ENCODE measurements at regions not wholly inside any gene's neighbourhood (a gene's known extent, or its start where the extent isn't known, plus 50 kb on each side); places are given as distances from the start of the nearest gene placed in this dataset.
A peak's percentile ranks its signal among the peaks of the same experiment; 100 is the strongest.

GRCh38 chr14:89491711-89492381, 74.8 kb upstream of the FOXN3 start:
- H3K27ac ChIP-seq: no peak overlapping the region
- H3K27me3 ChIP-seq: no peaks in the 10 kb centered on the region
- H3K4me3 ChIP-seq: no peak overlapping the region
- WGBS: 44% methylated on average over 8 of the region's 8 CpGs
- no peak for DNase-seq (ENCODE audit: low spot score in 2 of 2)
- peaks cover 10% of the 10 kb centered on the region for H3K4me1 ChIP-seq
- no peaks in the 10 kb centered on the region for H3K9me3 ChIP-seq
- TF ChIP-seq EP300 (IDR thresholded peaks at IDR 0.05) (no peak), POLR2AphosphoS5 (IDR thresholded peaks at IDR 0.05) (no peak), POLR2A (IDR thresholded peaks at IDR 0.05) (no peak)
- TF ChIP-seq, protein P1, sequence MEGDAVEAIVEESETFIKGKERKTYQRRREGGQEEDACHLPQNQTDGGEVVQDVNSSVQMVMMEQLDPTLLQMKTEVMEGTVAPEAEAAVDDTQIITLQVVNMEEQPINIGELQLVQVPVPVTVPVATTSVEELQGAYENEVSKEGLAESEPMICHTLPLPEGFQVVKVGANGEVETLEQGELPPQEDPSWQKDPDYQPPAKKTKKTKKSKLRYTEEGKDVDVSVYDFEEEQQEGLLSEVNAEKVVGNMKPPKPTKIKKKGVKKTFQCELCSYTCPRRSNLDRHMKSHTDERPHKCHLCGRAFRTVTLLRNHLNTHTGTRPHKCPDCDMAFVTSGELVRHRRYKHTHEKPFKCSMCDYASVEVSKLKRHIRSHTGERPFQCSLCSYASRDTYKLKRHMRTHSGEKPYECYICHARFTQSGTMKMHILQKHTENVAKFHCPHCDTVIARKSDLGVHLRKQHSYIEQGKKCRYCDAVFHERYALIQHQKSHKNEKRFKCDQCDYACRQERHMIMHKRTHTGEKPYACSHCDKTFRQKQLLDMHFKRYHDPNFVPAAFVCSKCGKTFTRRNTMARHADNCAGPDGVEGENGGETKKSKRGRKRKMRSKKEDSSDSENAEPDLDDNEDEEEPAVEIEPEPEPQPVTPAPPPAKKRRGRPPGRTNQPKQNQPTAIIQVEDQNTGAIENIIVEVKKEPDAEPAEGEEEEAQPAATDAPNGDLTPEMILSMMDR (IDR thresholded peaks at IDR 0.05): no peak
- H3K36me3 ChIP-seq: no peaks in the 10 kb centered on the region

- Histone ChIP-seq H3K4me1 (peaks cover 12% of the 10 kb centered on the region), H3K27me3 (no peaks in the 10 kb centered on the region), H3K4me3 (no peak overlapping the region), H3K9me3 (no peaks in the 10 kb centered on the region), H3K27ac (no peak overlapping the region), H3K36me3 (no peaks in the 10 kb centered on the region)
- no peak for DNase-seq (ENCODE audit: low spot score in 2 of 2)
- no peak for TF ChIP-seq POLR2A (IDR thresholded peaks at IDR 0.05)
- no peak for TF ChIP-seq EP300 (IDR thresholded peaks at IDR 0.05)
- no peak for TF ChIP-seq POLR2AphosphoS5 (IDR thresholded peaks at IDR 0.05)
- TF ChIP-seq, protein P1 (IDR thresholded peaks at IDR 0.05): no peak
- WGBS: 82% methylated on average over 5 of the region's 5 CpGs
Measured at GRCh38 chr14:89490466-89490865, 73.4 kb upstream of the FOXN3 start.

DNA sequence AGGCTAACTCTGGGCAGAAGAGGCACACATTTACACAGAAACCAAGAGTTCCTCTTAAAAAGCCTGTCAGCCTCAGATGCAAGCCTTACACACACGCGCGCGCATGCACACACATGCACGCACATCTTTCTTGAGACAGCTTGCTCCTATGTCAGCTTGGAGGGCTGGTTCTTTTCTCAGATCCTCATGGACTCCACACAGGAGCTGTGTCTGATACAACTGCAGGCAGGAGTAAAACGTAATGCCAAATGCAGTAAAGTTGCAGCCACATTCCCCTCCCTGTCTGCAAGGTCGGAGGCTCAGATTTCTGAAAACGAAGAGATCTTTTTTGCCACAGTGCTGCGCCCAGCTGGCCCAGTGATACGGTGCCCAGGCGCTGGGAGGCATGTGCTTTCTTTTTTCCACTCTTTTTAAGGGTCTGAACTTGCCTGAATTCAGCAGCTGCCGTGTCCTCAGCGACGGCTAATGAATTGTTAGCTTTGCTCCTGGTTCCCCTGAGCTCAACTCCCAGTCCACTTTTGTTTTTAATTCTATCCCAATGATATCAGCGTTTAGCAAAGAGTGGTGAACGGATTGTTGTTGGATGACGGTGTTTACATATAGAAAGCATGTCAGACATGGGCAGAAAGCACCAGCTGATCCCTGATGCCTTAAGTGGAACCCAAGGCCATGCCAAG, 72.9 kb upstream of the FOXN3 start:
- Histone ChIP-seq H3K4me1 (peaks cover 16% of the 10 kb centered on the region), H3K27me3 (no peaks in the 10 kb centered on the region), H3K27ac (no peak overlapping the region), H3K9me3 (no peaks in the 10 kb centered on the region), H3K36me3 (no peaks in the 10 kb centered on the region), H3K4me3 (peak overlapping the region; percentile 1)
- WGBS: 29% methylated on average over 17 of the region's 17 CpGs
- no peak for TF ChIP-seq POLR2AphosphoS5 (IDR thresholded peaks at IDR 0.05)
- TF ChIP-seq EP300 (IDR thresholded peaks at IDR 0.05): no peak
- no peak for TF ChIP-seq POLR2A (IDR thresholded peaks at IDR 0.05)
- TF ChIP-seq, protein P1 (IDR thresholded peaks at IDR 0.05): no peak
- no peak for DNase-seq (ENCODE audit: low spot score in 2 of 2)

- H3K36me3 ChIP-seq: no peaks in the 10 kb centered on the region
- no peak overlapping the region for H3K27ac ChIP-seq
- H3K4me1 ChIP-seq: peaks cover 16% of the 10 kb centered on the region
- WGBS: 84% methylated on average over 8 of the region's 8 CpGs
- peak in 1 of 3 donors; percentile 21 for TF ChIP-seq POLR2AphosphoS5 (IDR thresholded peaks at IDR 0.05)
- TF ChIP-seq, protein P1 (IDR thresholded peaks at IDR 0.05): no peak
- no peak for TF ChIP-seq EP300 (IDR thresholded peaks at IDR 0.05)
- no peak for TF ChIP-seq POLR2A (IDR thresholded peaks at IDR 0.05)
- H3K27me3 ChIP-seq: no peaks in the 10 kb centered on the region
- DNase-seq (ENCODE audit: low spot score in 2 of 2): no peak
- H3K4me3 ChIP-seq: no peak overlapping the region
- no peaks in the 10 kb centered on the region for H3K9me3 ChIP-seq
Measured at GRCh38 chr14:89486961-89487360, 69.9 kb upstream of the FOXN3 start.

- WGBS: 86% methylated on average over 8 of the region's 8 CpGs
- H3K27ac ChIP-seq: no peak overlapping the region
- no peak overlapping the region for H3K4me3 ChIP-seq
- H3K27me3 ChIP-seq: no peaks in the 10 kb centered on the region
- peaks cover 16% of the 10 kb centered on the region for H3K4me1 ChIP-seq
- no peak for DNase-seq (ENCODE audit: low spot score in 2 of 2)
- TF ChIP-seq, protein P1 (IDR thresholded peaks at IDR 0.05): no peak
- TF ChIP-seq EP300 (IDR thresholded peaks at IDR 0.05) (no peak), POLR2AphosphoS5 (IDR thresholded peaks at IDR 0.05) (no peak), POLR2A (IDR thresholded peaks at IDR 0.05) (no peak)
- no peaks in the 10 kb centered on the region for H3K36me3 ChIP-seq
- no peaks in the 10 kb centered on the region for H3K9me3 ChIP-seq
Measured at GRCh38 chr14:89486505-89486904, 69.5 kb upstream of the FOXN3 start.

Data from suprapubic skin (tissue), 4 donors.